GM12878 (cell line): ENCODE measurements at regions not wholly inside any gene's neighbourhood (a gene's known extent, or its start where the extent isn't known, plus 50 kb on each side); places are given as distances from the start of the nearest gene placed in this dataset.

ENCODE experiments used
- ATAC-seq: fragments of 200-7000 bp; cut with Tn5 transposase; 3 replicates; pipeline ENCODE4 v1.9.1; 2020; ENCODE audit warnings: mild to moderate bottlenecking, moderate library complexity
- BruUV-seq: library from RNA; stranded (reverse); fragments of 400-500 nt; replicated peaks from 2 replicates; lab custom pipeline; 2021; lab: Mats Ljungman, UMichigan
- CTCF ChIA-PET: fragments of 300-600 bp; sonication (Branson Sonifier 250); formaldehyde crosslinking; extraction: SDS; loops from one replicate; lab custom pipeline; 2021; ENCODE audit warnings: inconsistent platforms; lab: Yijun Ruan, JAX
- POLR2A ChIA-PET: fragments of 350-600 bp; formaldehyde crosslinking; extraction: SDS; loops from one replicate; lab custom pipeline; 2021; ENCODE audit warnings: inconsistent platforms; lab: Charles Lee
- RAD21 ChIA-PET: fragments of 300-600 bp; sonication (Branson Sonifier 250); formaldehyde crosslinking; loops from one replicate; lab custom pipeline; 2023; ENCODE audit warnings: antibody characterized with exemption; ENCODE audit not compliant: unreplicated experiment; lab: Charles Lee
- SMC1A ChIA-PET: fragments of 300-600 bp; sonication (Branson Sonifier 250); formaldehyde crosslinking; loops from one replicate; lab custom pipeline; 2023; ENCODE audit not compliant: unreplicated experiment, uncharacterized antibody; lab: Charles Lee
- DNase-seq: peaks from one replicate; pipeline ENCODE4 v3.0.0-alpha.2; 2011; ENCODE audit warnings: low read depth, low spot score
- FAIRE-seq: peaks from 3 replicates; lab custom pipeline; 2011; peaks lifted over from hg19 to GRCh38; lab: Jason Lieb, UNC
- H2AFZ ChIP-seq: 2 replicates; pipeline ENCODE4 v1.6.0; 2011; ENCODE audit warnings: low read depth, low read length, control low read depth; ENCODE audit not compliant: control insufficient read depth
- H3K27ac ChIP-seq: 2 replicates; pipeline ENCODE4 v1.5.1; 2011; ENCODE audit warnings: control low read depth; ENCODE audit not compliant: control insufficient read depth, insufficient read depth
- H3K27me3 ChIP-seq, 2 experiments: replicated peaks in 1 of 2; 2 replicates each; pipeline versions ENCODE4 v1.6.0 to v1.6.1; 2011; ENCODE audit warnings: low read length in 1 of 2; ENCODE audit not compliant: control insufficient read depth in 2 of 2, insufficient read depth in 2 of 2
- H3K36me3 ChIP-seq, 2 experiments: 2 replicates each; pipeline ENCODE4 v1.5.1; 2011; ENCODE audit warnings: low read length in 1 of 2; ENCODE audit not compliant: control insufficient read depth in 2 of 2, insufficient read depth in 2 of 2
- H3K4me1 ChIP-seq: 2 replicates; pipeline ENCODE4 v1.6.1; 2011; ENCODE audit warnings: mild to moderate bottlenecking, low read length, moderate library complexity, mixed read lengths; ENCODE audit not compliant: control insufficient read depth, insufficient read depth
- H3K4me2 ChIP-seq: 2 replicates; pipeline ENCODE4 v1.6.0; 2011; ENCODE audit warnings: control low read depth; ENCODE audit not compliant: control insufficient read depth, insufficient read depth
- H3K4me3 ChIP-seq: fragments of 200-600 bp; sonication (generic); 2 replicates; pipeline ENCODE4 v1.5.1; 2016
- H3K79me2 ChIP-seq: 2 replicates; pipeline ENCODE4 v1.6.0; 2011; ENCODE audit warnings: low read length; ENCODE audit not compliant: control insufficient read depth, insufficient read depth
- H3K9ac ChIP-seq: 2 replicates; pipeline ENCODE4 v1.8.0; 2011; ENCODE audit warnings: low read length, control low read depth, mixed read lengths; ENCODE audit not compliant: control insufficient read depth, insufficient read depth
- H3K9me3 ChIP-seq: replicated peaks from 3 replicates; pipeline ENCODE4 v1.5.1; 2011; ENCODE audit warnings: mild to moderate bottlenecking, low read length; ENCODE audit not compliant: control insufficient read depth, insufficient read depth
- H4K20me1 ChIP-seq: 2 replicates; pipeline ENCODE4 v1.6.0; 2011; ENCODE audit not compliant: control insufficient read depth, insufficient read depth
- IRF4 ChIP-seq: IDR thresholded peaks from 2 replicates; pipeline ENCODE4 v1.6.1; 2011; ENCODE audit warnings: low read depth, low read length
- JUNB ChIP-seq: IDR thresholded peaks from 2 replicates; pipeline ENCODE4 v1.6.1; 2016; ENCODE audit warnings: antibody characterized with exemption, mild to moderate bottlenecking
- PML ChIP-seq: IDR thresholded peaks from 2 replicates; pipeline ENCODE4 v1.6.1; 2012; ENCODE audit warnings: low read length, inconsistent platforms
- STAT3 ChIP-seq: IDR thresholded peaks from 2 replicates; pipeline ENCODE4 v1.6.1; 2011; ENCODE audit warnings: low read depth, low read length, improper control_type of control experiment
- ZBED1 ChIP-seq: IDR thresholded peaks from 2 replicates; pipeline ENCODE4 v1.6.1; 2016; ENCODE audit warnings: borderline replicate concordance
- ZNF274 ChIP-seq: IDR thresholded peaks from one replicate; pipeline ENCODE4 v1.8.0; 2011; ENCODE audit not compliant: insufficient read length, insufficient read depth
- WGBS: methylation state at CpG from one replicate; pipeline ENCODE4 v1.1.6; 2016; ENCODE audit warnings: low lambda C conversion rate; ENCODE audit not compliant: insufficient replicate concordance, insufficient coverage; ENCODE audit errors: missing lambda C conversion rate; 5-methylcytosine and 5-hydroxymethylcytosine counted together
- in situ Hi-C: fragments of 300-500 bp; cut with MboI; formaldehyde crosslinking; loops from 9 replicates; pipeline ENCODE4 v1.14.3; 2018; ENCODE audit warnings: mixed read lengths
- intact Hi-C: fragments of 100-400 bp; cut with micrococcal nuclease; formaldehyde crosslinking; loops from one replicate; pipeline ENCODE4 v1.14.2; 2022; ENCODE audit not compliant: unreplicated experiment
- TF ChIP-seq, protein P1 (sequence below): fragments of 150-350 bp; IDR thresholded peaks from 2 replicates; pipeline ENCODE4 v1.6.1; 2016; ENCODE audit warnings: low read depth, low read length
- TF ChIP-seq, protein P2 (sequence below): IDR thresholded peaks from 2 replicates; pipeline ENCODE4 v1.6.1; 2012; ENCODE audit warnings: low read depth, low read length, improper control_type of control experiment
- TF ChIP-seq, protein P3 (sequence below): fragments of 450-650 bp; IDR thresholded peaks from 2 replicates; pipeline ENCODE4 v1.6.1; 2018; ENCODE audit warnings: borderline replicate concordance, mild to moderate bottlenecking; ENCODE audit not compliant: partially characterized antibody
- TF ChIP-seq, protein P4 (sequence below): fragments of 450-650 bp; IDR thresholded peaks from 2 replicates; pipeline ENCODE4 v1.6.1; 2016; ENCODE audit warnings: mild to moderate bottlenecking, moderate library complexity, borderline replicate concordance
- TF ChIP-seq, protein P5 (sequence below): fragments of 450-650 bp; IDR thresholded peaks from 2 replicates; pipeline ENCODE4 v1.6.1; 2014; ENCODE audit warnings: mild to moderate bottlenecking

DNA sequence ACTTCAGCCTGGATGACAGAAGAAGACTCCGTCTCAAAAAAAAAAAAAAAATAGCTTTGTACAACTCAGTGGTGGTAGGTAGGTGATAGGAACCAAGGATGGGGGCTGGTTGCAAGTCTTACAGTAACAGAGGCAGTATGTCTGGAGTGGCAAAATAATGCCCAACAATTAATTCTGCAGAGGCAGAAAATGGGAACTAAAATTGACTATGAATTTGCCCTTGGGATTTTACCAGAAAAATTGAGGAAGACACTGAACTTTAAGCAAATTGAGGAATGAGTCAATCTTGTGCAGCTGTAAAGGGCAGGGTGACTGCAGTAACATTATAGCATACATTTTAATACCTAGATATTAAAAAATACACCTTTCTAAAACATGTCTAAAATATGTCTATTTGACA is 116.1 kb upstream of the FOXN2 start:
- no peak overlapping the region for H3K4me3 ChIP-seq
- RAD21 ChIA-PET, result no interaction called here

More for the DNA sequence above, 116.1 kb upstream of the FOXN2 start:
- Histone ChIP-seq H3K27me3 (no peaks in the 10 kb centered on the region), H3K4me2 (no peak overlapping the region), H3K9ac (no peak overlapping the region), H3K9me3 (no peaks in the 10 kb centered on the region), H3K79me2 (no peaks in the 10 kb centered on the region), H3K36me3 (no peaks in the 10 kb centered on the region), H3K4me1 (peaks cover 5% of the 10 kb centered on the region; the same call in 1 of the 2 replicates), H4K20me1 (no peaks in the 10 kb centered on the region), H3K27ac (no peak overlapping the region), H2AFZ (no peak overlapping the region)
- FAIRE-seq (no peak), ATAC-seq (no peak), DNase-seq (no peak)
- in situ Hi-C loops, result no loop called here
- intact Hi-C loops, result no loop called here
- ChIA-PET SMC1A (no interaction called here), CTCF (no interaction called here), POLR2A (no interaction called here)
- WGBS, result 100% methylated on average over 1 of the region's 1 CpG
- TF ChIP-seq IRF4 (no peak), PML (no peak), ZBED1 (no peak), ZNF274 (no peak), STAT3 (no peak), JUNB (no peak)
- TF ChIP-seq, protein P1, sequence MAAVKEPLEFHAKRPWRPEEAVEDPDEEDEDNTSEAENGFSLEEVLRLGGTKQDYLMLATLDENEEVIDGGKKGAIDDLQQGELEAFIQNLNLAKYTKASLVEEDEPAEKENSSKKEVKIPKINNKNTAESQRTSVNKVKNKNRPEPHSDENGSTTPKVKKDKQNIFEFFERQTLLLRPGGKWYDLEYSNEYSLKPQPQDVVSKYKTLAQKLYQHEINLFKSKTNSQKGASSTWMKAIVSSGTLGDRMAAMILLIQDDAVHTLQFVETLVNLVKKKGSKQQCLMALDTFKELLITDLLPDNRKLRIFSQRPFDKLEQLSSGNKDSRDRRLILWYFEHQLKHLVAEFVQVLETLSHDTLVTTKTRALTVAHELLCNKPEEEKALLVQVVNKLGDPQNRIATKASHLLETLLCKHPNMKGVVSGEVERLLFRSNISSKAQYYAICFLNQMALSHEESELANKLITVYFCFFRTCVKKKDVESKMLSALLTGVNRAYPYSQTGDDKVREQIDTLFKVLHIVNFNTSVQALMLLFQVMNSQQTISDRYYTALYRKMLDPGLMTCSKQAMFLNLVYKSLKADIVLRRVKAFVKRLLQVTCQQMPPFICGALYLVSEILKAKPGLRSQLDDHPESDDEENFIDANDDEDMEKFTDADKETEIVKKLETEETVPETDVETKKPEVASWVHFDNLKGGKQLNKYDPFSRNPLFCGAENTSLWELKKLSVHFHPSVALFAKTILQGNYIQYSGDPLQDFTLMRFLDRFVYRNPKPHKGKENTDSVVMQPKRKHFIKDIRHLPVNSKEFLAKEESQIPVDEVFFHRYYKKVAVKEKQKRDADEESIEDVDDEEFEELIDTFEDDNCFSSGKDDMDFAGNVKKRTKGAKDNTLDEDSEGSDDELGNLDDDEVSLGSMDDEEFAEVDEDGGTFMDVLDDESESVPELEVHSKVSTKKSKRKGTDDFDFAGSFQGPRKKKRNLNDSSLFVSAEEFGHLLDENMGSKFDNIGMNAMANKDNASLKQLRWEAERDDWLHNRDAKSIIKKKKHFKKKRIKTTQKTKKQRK, result no peak
- TF ChIP-seq, protein P2, sequence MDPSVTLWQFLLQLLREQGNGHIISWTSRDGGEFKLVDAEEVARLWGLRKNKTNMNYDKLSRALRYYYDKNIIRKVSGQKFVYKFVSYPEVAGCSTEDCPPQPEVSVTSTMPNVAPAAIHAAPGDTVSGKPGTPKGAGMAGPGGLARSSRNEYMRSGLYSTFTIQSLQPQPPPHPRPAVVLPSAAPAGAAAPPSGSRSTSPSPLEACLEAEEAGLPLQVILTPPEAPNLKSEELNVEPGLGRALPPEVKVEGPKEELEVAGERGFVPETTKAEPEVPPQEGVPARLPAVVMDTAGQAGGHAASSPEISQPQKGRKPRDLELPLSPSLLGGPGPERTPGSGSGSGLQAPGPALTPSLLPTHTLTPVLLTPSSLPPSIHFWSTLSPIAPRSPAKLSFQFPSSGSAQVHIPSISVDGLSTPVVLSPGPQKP, result no peak
- TF ChIP-seq, protein P3, sequence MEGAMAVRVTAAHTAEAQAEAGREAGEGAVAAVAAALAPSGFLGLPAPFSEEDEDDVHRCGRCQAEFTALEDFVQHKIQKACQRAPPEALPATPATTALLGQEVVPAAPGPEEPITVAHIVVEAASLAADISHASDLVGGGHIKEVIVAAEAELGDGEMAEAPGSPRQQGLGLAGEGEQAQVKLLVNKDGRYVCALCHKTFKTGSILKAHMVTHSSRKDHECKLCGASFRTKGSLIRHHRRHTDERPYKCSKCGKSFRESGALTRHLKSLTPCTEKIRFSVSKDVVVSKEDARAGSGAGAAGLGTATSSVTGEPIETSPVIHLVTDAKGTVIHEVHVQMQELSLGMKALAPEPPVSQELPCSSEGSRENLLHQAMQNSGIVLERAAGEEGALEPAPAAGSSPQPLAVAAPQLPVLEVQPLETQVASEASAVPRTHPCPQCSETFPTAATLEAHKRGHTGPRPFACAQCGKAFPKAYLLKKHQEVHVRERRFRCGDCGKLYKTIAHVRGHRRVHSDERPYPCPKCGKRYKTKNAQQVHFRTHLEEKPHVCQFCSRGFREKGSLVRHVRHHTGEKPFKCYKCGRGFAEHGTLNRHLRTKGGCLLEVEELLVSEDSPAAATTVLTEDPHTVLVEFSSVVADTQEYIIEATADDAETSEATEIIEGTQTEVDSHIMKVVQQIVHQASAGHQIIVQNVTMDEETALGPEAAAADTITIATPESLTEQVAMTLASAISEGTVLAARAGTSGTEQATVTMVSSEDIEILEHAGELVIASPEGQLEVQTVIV, result no peak
- TF ChIP-seq, protein P4, sequence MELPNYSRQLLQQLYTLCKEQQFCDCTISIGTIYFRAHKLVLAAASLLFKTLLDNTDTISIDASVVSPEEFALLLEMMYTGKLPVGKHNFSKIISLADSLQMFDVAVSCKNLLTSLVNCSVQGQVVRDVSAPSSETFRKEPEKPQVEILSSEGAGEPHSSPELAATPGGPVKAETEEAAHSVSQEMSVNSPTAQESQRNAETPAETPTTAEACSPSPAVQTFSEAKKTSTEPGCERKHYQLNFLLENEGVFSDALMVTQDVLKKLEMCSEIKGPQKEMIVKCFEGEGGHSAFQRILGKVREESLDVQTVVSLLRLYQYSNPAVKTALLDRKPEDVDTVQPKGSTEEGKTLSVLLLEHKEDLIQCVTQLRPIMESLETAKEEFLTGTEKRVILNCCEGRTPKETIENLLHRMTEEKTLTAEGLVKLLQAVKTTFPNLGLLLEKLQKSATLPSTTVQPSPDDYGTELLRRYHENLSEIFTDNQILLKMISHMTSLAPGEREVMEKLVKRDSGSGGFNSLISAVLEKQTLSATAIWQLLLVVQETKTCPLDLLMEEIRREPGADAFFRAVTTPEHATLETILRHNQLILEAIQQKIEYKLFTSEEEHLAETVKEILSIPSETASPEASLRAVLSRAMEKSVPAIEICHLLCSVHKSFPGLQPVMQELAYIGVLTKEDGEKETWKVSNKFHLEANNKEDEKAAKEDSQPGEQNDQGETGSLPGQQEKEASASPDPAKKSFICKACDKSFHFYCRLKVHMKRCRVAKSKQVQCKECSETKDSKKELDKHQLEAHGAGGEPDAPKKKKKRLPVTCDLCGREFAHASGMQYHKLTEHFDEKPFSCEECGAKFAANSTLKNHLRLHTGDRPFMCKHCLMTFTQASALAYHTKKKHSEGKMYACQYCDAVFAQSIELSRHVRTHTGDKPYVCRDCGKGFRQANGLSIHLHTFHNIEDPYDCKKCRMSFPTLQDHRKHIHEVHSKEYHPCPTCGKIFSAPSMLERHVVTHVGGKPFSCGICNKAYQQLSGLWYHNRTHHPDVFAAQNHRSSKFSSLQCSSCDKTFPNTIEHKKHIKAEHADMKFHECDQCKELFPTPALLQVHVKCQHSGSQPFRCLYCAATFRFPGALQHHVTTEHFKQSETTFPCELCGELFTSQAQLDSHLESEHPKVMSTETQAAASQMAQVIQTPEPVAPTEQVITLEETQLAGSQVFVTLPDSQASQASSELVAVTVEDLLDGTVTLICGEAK, result no peak
- TF ChIP-seq, protein P5, sequence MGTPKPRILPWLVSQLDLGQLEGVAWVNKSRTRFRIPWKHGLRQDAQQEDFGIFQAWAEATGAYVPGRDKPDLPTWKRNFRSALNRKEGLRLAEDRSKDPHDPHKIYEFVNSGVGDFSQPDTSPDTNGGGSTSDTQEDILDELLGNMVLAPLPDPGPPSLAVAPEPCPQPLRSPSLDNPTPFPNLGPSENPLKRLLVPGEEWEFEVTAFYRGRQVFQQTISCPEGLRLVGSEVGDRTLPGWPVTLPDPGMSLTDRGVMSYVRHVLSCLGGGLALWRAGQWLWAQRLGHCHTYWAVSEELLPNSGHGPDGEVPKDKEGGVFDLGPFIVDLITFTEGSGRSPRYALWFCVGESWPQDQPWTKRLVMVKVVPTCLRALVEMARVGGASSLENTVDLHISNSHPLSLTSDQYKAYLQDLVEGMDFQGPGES, result no peak
- BruUV-seq, result no TSS peak
